IPS-18a (cell line): ENCODE measurements at regions not wholly inside any gene's neighbourhood (a gene's known extent, or its start where the extent isn't known, plus 50 kb on each side); places are given as distances from the start of the nearest gene placed in this dataset.
"Not testable (repeated sequence)": the region's sequence is repeated elsewhere in the genome, so short reads cannot be mapped to it uniquely, and the experiment has no call there.

Experiments
- H3K27ac ChIP-seq: one replicate; pipeline ENCODE4 v1.5.1; 2013; ENCODE audit warnings: low read length
- H3K27me3 ChIP-seq: one replicate; pipeline ENCODE4 v1.6.1; 2013; ENCODE audit warnings: mild to moderate bottlenecking, low read length; ENCODE audit not compliant: control insufficient read depth, insufficient read depth
- H3K36me3 ChIP-seq: one replicate; pipeline ENCODE4 v1.6.1; 2013; ENCODE audit warnings: low read depth, low read length; ENCODE audit not compliant: control insufficient read depth
- H3K4me1 ChIP-seq: one replicate; pipeline ENCODE4 v1.6.1; 2013; ENCODE audit warnings: low read depth, low read length; ENCODE audit not compliant: control insufficient read depth
- H3K4me3 ChIP-seq: one replicate; pipeline ENCODE4 v1.5.1; 2013; ENCODE audit warnings: low read length
- H3K9ac ChIP-seq: one replicate; pipeline ENCODE4 v1.6.1; 2013; ENCODE audit warnings: mild to moderate bottlenecking, low read length, moderate library complexity
- H3K9me3 ChIP-seq: one replicate; pipeline ENCODE4 v1.6.1; 2013; ENCODE audit warnings: low read depth, low read length; ENCODE audit not compliant: control insufficient read depth

GRCh38 chr9:38331141-38331540, 61.4 kb upstream of the ALDH1B1 start:
- no peaks in the 10 kb centered on the region for H3K36me3 ChIP-seq

GRCh38 chr9:38329968-38330367, 62.5 kb upstream of the ALDH1B1 start:
- Histone ChIP-seq H3K36me3 (no peaks in the 10 kb centered on the region), H3K4me3 (no peak overlapping the region), H3K27me3 (no peaks in the 10 kb centered on the region), H3K9me3 (no peaks in the 10 kb centered on the region), H3K4me1 (no peaks in the 10 kb centered on the region), H3K27ac (no peak overlapping the region), H3K9ac (no peak overlapping the region)

More at GRCh38 chr9:38331141-38331540, 61.4 kb upstream of the ALDH1B1 start:
- no peak overlapping the region for H3K9ac ChIP-seq
- no peaks in the 10 kb centered on the region for H3K9me3 ChIP-seq
- H3K27ac ChIP-seq = no peak overlapping the region
- no peak overlapping the region for H3K4me3 ChIP-seq
- no peaks in the 10 kb centered on the region for H3K27me3 ChIP-seq
- H3K4me1 ChIP-seq = peaks cover 4% of the 10 kb centered on the region

GRCh38 chr9:38328765-38329164, 63.7 kb upstream of the ALDH1B1 start:
- no peaks in the 10 kb centered on the region for H3K4me1 ChIP-seq
- H3K9ac ChIP-seq = no peak overlapping the region
- H3K27me3 ChIP-seq = no peaks in the 10 kb centered on the region

GRCh38 chr9:38326122-38326521, 66.4 kb upstream of the ALDH1B1 start:
- Histone ChIP-seq H3K27me3 (no peaks in the 10 kb centered on the region), H3K9me3 (no peaks in the 10 kb centered on the region), H3K4me3 (no peak overlapping the region), H3K27ac (no peak overlapping the region), H3K9ac (no peak overlapping the region), H3K36me3 (no peaks in the 10 kb centered on the region), H3K4me1 (no peaks in the 10 kb centered on the region)

More at GRCh38 chr9:38328765-38329164, 63.7 kb upstream of the ALDH1B1 start:
- Histone ChIP-seq H3K9me3 (no peaks in the 10 kb centered on the region), H3K4me3 (no peak overlapping the region), H3K36me3 (no peaks in the 10 kb centered on the region), H3K27ac (no peak overlapping the region)

- H3K27ac ChIP-seq, H3K27me3 ChIP-seq, H3K4me3 ChIP-seq, H3K9me3 ChIP-seq, H3K4me1 ChIP-seq, H3K9ac ChIP-seq, H3K36me3 ChIP-seq: not testable (repeated sequence)
These were observed 68.3 kb upstream of the ALDH1B1 start for GRCh38 chr9:38324213-38324612.

- no peak overlapping the region for H3K4me3 ChIP-seq
- H3K9me3 ChIP-seq = no peaks in the 10 kb centered on the region
- no peaks in the 10 kb centered on the region for H3K4me1 ChIP-seq
- no peaks in the 10 kb centered on the region for H3K36me3 ChIP-seq
- H3K27ac ChIP-seq = no peak overlapping the region
- no peak overlapping the region for H3K9ac ChIP-seq
- no peaks in the 10 kb centered on the region for H3K27me3 ChIP-seq
These were observed 69.6 kb upstream of the ALDH1B1 start for GRCh38 chr9:38322937-38323336.

- Histone ChIP-seq H3K4me1 (no peaks in the 10 kb centered on the region), H3K4me3 (no peak overlapping the region), H3K9me3 (no peaks in the 10 kb centered on the region), H3K36me3 (no peaks in the 10 kb centered on the region), H3K27me3 (no peaks in the 10 kb centered on the region), H3K9ac (no peak overlapping the region), H3K27ac (no peak overlapping the region)
These were observed 72.9 kb upstream of the ALDH1B1 start for GRCh38 chr9:38319496-38320173.

- Histone ChIP-seq H3K9ac (no peak overlapping the region), H3K27ac (no peak overlapping the region), H3K27me3 (no peaks in the 10 kb centered on the region), H3K36me3 (no peaks in the 10 kb centered on the region), H3K4me3 (no peak overlapping the region), H3K9me3 (no peaks in the 10 kb centered on the region), H3K4me1 (no peaks in the 10 kb centered on the region)
These were observed 73.6 kb upstream of the ALDH1B1 start for GRCh38 chr9:38318759-38319495.

- H3K27me3 ChIP-seq = no peaks in the 10 kb centered on the region
- H3K4me3 ChIP-seq = no peak overlapping the region
- H3K27ac ChIP-seq = no peak overlapping the region
- H3K36me3 ChIP-seq = no peaks in the 10 kb centered on the region
- H3K9ac ChIP-seq = no peak overlapping the region
- no peaks in the 10 kb centered on the region for H3K4me1 ChIP-seq
- H3K9me3 ChIP-seq = no peaks in the 10 kb centered on the region
These were observed 76.2 kb upstream of the ALDH1B1 start for GRCh38 chr9:38316166-38316780.

- no peak overlapping the region for H3K27ac ChIP-seq
- peaks cover 8% of the 10 kb centered on the region for H3K4me1 ChIP-seq
- no peaks in the 10 kb centered on the region for H3K27me3 ChIP-seq
These were observed 77.4 kb upstream of the ALDH1B1 start for GRCh38 chr9:38315085-38315595.

GRCh38 chr9:38313421-38313820, 79.1 kb upstream of the ALDH1B1 start:
- no peaks in the 10 kb centered on the region for H3K36me3 ChIP-seq
- H3K27ac ChIP-seq = no peak overlapping the region
- no peaks in the 10 kb centered on the region for H3K27me3 ChIP-seq

More at GRCh38 chr9:38315085-38315595, 77.4 kb upstream of the ALDH1B1 start:
- Histone ChIP-seq H3K9ac (no peak overlapping the region), H3K4me3 (no peak overlapping the region), H3K9me3 (no peaks in the 10 kb centered on the region), H3K36me3 (no peaks in the 10 kb centered on the region)

More at GRCh38 chr9:38313421-38313820, 79.1 kb upstream of the ALDH1B1 start:
- Histone ChIP-seq H3K9ac (no peak overlapping the region), H3K9me3 (no peaks in the 10 kb centered on the region), H3K4me3 (no peak overlapping the region), H3K4me1 (peaks cover 16% of the 10 kb centered on the region)
